ENCODE measurements at regions not wholly inside any gene's neighbourhood (a gene's known extent, or its start where the extent isn't known, plus 50 kb on each side); places are given as distances from the start of the nearest gene placed in this dataset.

DNA sequence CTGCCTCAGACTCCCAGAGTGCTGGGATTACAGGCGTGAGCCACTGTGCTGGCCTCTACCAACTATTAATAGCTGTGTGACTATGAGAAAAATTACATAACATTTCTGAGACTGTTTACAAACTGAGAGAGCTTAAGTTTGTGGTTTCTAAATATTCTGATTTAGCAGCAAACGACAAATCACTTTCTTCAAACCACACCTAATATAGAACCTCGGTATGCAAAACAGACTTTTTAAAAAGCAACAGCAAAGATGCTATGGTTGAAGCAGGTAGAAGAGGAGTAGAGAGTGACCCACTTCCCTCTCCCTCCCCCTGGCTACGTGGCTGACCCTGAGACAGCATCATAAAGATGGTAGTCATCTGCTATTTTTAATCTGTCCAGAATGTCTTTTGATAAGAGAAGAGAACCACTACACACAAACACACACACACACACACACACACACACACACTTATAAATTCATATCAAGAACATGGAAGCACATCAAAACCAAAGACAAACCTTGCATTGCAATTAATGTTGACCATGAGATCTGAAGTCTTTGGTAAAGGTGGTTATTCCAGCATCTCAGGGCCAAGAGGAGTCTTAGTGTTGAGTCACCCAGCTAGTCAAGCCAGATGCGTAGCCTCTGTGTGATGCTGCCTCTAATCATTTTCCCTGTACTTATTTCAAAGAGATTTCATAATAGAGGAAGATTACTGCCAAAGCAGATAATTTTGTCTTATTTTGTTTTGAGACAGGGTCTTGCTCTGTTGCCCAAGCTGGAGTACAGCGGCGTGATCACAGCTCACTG is 58.1 kb upstream of the TMEM215 start:
- no peak overlapping the region for H3K27ac ChIP-seq
- no peak for TF ChIP-seq ZFX (IDR thresholded peaks at IDR 0.05; ENCODE audit: borderline replicate concordance)
- TF ChIP-seq, protein P1, sequence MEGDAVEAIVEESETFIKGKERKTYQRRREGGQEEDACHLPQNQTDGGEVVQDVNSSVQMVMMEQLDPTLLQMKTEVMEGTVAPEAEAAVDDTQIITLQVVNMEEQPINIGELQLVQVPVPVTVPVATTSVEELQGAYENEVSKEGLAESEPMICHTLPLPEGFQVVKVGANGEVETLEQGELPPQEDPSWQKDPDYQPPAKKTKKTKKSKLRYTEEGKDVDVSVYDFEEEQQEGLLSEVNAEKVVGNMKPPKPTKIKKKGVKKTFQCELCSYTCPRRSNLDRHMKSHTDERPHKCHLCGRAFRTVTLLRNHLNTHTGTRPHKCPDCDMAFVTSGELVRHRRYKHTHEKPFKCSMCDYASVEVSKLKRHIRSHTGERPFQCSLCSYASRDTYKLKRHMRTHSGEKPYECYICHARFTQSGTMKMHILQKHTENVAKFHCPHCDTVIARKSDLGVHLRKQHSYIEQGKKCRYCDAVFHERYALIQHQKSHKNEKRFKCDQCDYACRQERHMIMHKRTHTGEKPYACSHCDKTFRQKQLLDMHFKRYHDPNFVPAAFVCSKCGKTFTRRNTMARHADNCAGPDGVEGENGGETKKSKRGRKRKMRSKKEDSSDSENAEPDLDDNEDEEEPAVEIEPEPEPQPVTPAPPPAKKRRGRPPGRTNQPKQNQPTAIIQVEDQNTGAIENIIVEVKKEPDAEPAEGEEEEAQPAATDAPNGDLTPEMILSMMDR (IDR thresholded peaks at IDR 0.05): no peak

DNA sequence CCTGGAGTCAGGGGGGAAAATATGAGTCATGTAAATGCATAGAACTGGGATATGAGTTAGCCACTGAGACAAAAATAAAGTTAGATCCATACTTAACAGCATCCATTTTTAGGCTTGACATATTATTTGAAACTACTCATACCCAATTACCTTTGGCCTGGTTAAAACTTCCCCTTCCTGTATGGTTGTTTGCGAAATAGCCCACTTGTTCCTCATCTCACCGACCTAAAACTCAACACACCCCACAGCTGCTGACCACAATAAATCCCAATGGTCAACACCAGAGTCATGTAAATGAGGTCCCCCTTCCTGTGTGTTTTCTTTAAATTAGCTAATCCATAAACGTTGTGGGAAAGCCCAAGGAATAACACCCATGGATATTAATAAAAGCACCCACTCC is 55.2 kb upstream of the TMEM215 start:
- TF ChIP-seq ZFX (IDR thresholded peaks at IDR 0.05; ENCODE audit: borderline replicate concordance): no peak
- TF ChIP-seq, protein P1 (IDR thresholded peaks at IDR 0.05): no peak
- no peak overlapping the region for H3K27ac ChIP-seq
